Fibroblast of the aortic adventitia (primary cell): ENCODE measurements at regions not wholly inside any gene's neighbourhood (a gene's known extent, or its start where the extent isn't known, plus 50 kb on each side); places are given as distances from the start of the nearest gene placed in this dataset.
A peak's percentile ranks its signal among the peaks of the same experiment; 100 is the strongest.

Experiments used
- DNase-seq: peaks from one replicate; pipeline ENCODE4 v3.0.0-alpha.2; 2010; ENCODE audit warnings: low read depth
- H3K4me3 ChIP-seq: 2 replicates; pipeline ENCODE4 v1.5.1; 2011; ENCODE audit warnings: low read depth, mild to moderate bottlenecking, control low read depth, low read length, moderate library complexity
- CTCF ChIP-seq: IDR thresholded peaks from 2 replicates; pipeline ENCODE4 v1.5.1; 2011; ENCODE audit warnings: mild to moderate bottlenecking, low read length, control low read depth, inconsistent platforms; ENCODE audit not compliant: insufficient read depth

- no peak for DNase-seq
- TF ChIP-seq CTCF, result no peak
- no peak overlapping the region for H3K4me3 ChIP-seq
Measured at GRCh38 chrX:13470685-13470977, 98.8 kb upstream of the EGFL6 start.

- DNase-seq, result peak; percentile 89
- TF ChIP-seq CTCF, result no peak
- H3K4me3 ChIP-seq, result no peak overlapping the region
Measured at GRCh38 chrX:13469963-13470684, 99.3 kb upstream of the EGFL6 start.

- TF ChIP-seq CTCF, result no peak
- no peak for DNase-seq
- no peak overlapping the region for H3K4me3 ChIP-seq
Measured at GRCh38 chrX:13468096-13468495, 101.3 kb upstream of the EGFL6 start.

GRCh38 chrX:13467243-13467642, 102.2 kb upstream of the EGFL6 start:
- no peak overlapping the region for H3K4me3 ChIP-seq
- no peak for TF ChIP-seq CTCF
- DNase-seq, result no peak

- H3K4me3 ChIP-seq, result no peak overlapping the region
- no peak for TF ChIP-seq CTCF
- peak; percentile 27 for DNase-seq
Measured at GRCh38 chrX:13464599-13465275, 104.7 kb upstream of the EGFL6 start.

- TF ChIP-seq CTCF, result no peak
- peak; percentile 77 for DNase-seq
- H3K4me3 ChIP-seq, result no peak overlapping the region
Measured at GRCh38 chrX:13463608-13464007, 105.8 kb upstream of the EGFL6 start.
